ENCODE measurements at regions not wholly inside any gene's neighbourhood (a gene's known extent, or its start where the extent isn't known, plus 50 kb on each side); places are given as distances from the start of the nearest gene placed in this dataset.

DNA sequence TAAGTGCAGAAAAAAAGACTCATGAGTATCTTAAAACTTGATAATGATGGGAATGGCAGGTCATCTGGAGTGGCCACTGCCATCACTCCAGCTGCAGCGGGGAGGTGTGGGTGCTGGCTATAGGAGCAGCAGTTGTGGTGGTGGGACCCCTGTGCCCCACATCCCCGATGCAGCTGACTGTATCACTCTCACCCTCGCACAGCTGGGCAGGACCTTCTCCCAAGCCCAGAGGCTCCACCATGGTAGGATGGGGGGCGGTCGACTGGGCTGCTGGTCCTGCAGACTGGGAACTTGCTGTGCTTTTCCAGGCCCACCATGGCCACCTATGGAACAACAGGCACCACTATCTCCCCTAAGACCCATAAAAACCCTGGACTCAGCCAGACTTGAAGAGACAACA is 844.4 kb downstream of the SORCS1 start:
- TF ChIP-seq KDM1A (IDR thresholded peaks at IDR 0.05; ENCODE audit: borderline replicate concordance, low read length) (no peak), POLR2A (IDR thresholded peaks at IDR 0.05; ENCODE audit: control extremely low read depth in 1 of 2, low read depth in 2 of 2, low read length in 2 of 2) (no peak)
- TF ChIP-seq, protein P1, sequence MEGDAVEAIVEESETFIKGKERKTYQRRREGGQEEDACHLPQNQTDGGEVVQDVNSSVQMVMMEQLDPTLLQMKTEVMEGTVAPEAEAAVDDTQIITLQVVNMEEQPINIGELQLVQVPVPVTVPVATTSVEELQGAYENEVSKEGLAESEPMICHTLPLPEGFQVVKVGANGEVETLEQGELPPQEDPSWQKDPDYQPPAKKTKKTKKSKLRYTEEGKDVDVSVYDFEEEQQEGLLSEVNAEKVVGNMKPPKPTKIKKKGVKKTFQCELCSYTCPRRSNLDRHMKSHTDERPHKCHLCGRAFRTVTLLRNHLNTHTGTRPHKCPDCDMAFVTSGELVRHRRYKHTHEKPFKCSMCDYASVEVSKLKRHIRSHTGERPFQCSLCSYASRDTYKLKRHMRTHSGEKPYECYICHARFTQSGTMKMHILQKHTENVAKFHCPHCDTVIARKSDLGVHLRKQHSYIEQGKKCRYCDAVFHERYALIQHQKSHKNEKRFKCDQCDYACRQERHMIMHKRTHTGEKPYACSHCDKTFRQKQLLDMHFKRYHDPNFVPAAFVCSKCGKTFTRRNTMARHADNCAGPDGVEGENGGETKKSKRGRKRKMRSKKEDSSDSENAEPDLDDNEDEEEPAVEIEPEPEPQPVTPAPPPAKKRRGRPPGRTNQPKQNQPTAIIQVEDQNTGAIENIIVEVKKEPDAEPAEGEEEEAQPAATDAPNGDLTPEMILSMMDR (IDR thresholded peaks at IDR 0.05; ENCODE audit: control extremely low read depth in 1 of 3, insufficient read depth in 1 of 3, low read depth in 1 of 3, low read length in 3 of 3) = no peak
- TF ChIP-seq, protein P2, sequence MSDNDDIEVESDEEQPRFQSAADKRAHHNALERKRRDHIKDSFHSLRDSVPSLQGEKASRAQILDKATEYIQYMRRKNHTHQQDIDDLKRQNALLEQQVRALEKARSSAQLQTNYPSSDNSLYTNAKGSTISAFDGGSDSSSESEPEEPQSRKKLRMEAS (IDR thresholded peaks at IDR 0.05) = no peak
